A549 (cell line): ENCODE measurements at regions not wholly inside any gene's neighbourhood (a gene's known extent, or its start where the extent isn't known, plus 50 kb on each side); places are given as distances from the start of the nearest gene placed in this dataset.

Experiments
- ATAC-seq, 2 experiments: fragments of 200-7000 bp in 1 of 2; fragments of >200 bp in 1 of 2; cut with Nextera tagmentation in 1 of 2; cut with Tn5 transposase in 1 of 2; 3 replicates each; pipeline versions ENCODE4 v1.8.0 to v1.9.1; 2018 to 2020; ENCODE audit warnings: mild to moderate bottlenecking in 1 of 2, moderate library complexity in 1 of 2
- CTCF ChIA-PET: fragments of 300-600 bp; sonication (Branson Sonifier 250); formaldehyde crosslinking; extraction: SDS; loops from one replicate; lab custom pipeline; 2021; ENCODE audit warnings: antibody characterized with exemption, inconsistent platforms; lab: Yijun Ruan, JAX
- POLR2A ChIA-PET: fragments of 350-600 bp; formaldehyde crosslinking; extraction: SDS; loops from one replicate; lab custom pipeline; 2021; ENCODE audit warnings: antibody characterized with exemption, inconsistent platforms; lab: Yijun Ruan, JAX
- DNase-seq, 2 experiments: peaks; one replicate each; pipeline versions ENCODE4 v3.0.0 to v3.0.0-alpha.2; 2011 to 2016; ENCODE audit warnings: low read depth in 1 of 2, low spot score in 1 of 2
- FAIRE-seq: peaks from 2 replicates; lab custom pipeline; 2011; peaks lifted over from hg19 to GRCh38; lab: Jason Lieb, UNC
- H3K27ac ChIP-seq, 2 experiments: fragments of >200 bp; sonication (Bioruptor Twin); formaldehyde crosslinking; 3 replicates each; pipeline ENCODE4 v1.5.1; 2016 to 2017
- H3K4me1 ChIP-seq: fragments of >200 bp; sonication (Bioruptor Twin); formaldehyde crosslinking; 3 replicates; pipeline ENCODE4 v1.6.1; 2016
- H3K4me2 ChIP-seq: fragments of >200 bp; sonication (Bioruptor Twin); formaldehyde crosslinking; 3 replicates; pipeline ENCODE4 v1.6.1; 2016
- H3K4me3 ChIP-seq: fragments of >200 bp; sonication (Bioruptor Twin); formaldehyde crosslinking; 3 replicates; pipeline ENCODE4 v1.5.1; 2016
- H3K9me3 ChIP-seq: fragments of >200 bp; sonication (Bioruptor Twin); formaldehyde crosslinking; 3 replicates; pipeline ENCODE4 v1.6.1; 2016
- CEBPB ChIP-seq, 2 experiments: fragments of >200 bp in 1 of 2; sonication (Bioruptor Twin) in 1 of 2; formaldehyde crosslinking in 1 of 2; IDR thresholded peaks; 2 replicates each; pipeline ENCODE4 v1.6.1; 2012 to 2016
- EHMT2 ChIP-seq: fragments of 200-600 bp; sonication (generic); IDR thresholded peaks from 2 replicates; pipeline ENCODE4 v1.6.1; 2016; ENCODE audit warnings: antibody characterized with exemption, low read depth, mild to moderate bottlenecking, moderate library complexity
- FOSB ChIP-seq: fragments of 250-450 bp; sonication (Bioruptor Pico); IDR thresholded peaks from 2 replicates; pipeline ENCODE4 v1.5.0; 2020; ENCODE audit warnings: mild to moderate bottlenecking, moderate library complexity
- FOXS1 ChIP-seq: fragments of 250-450 bp; sonication (Bioruptor Pico); IDR thresholded peaks from 2 replicates; pipeline ENCODE4 v1.5.0; 2020; ENCODE audit warnings: mild to moderate bottlenecking, moderate library complexity
- GATA3 ChIP-seq: IDR thresholded peaks from 2 replicates; pipeline ENCODE4 v1.6.1; 2012; ENCODE audit warnings: borderline replicate concordance
- HOXB5 ChIP-seq: fragments of 250-450 bp; sonication (Bioruptor Pico); IDR thresholded peaks from 2 replicates; pipeline ENCODE4 v1.5.0; 2020; ENCODE audit warnings: mild to moderate bottlenecking, moderate library complexity
- KDM1A ChIP-seq: fragments of 200-600 bp; sonication (generic); IDR thresholded peaks from 2 replicates; pipeline ENCODE4 v1.6.1; 2016; ENCODE audit warnings: low read depth, mild to moderate bottlenecking
- MAZ ChIP-seq: fragments of 150-350 bp; IDR thresholded peaks from 2 replicates; pipeline ENCODE4 v1.6.1; 2014; ENCODE audit warnings: antibody characterized with exemption, low read depth, low read length, borderline replicate concordance
- MYC ChIP-seq: IDR thresholded peaks from 2 replicates; pipeline ENCODE4 v1.6.1; 2012; ENCODE audit warnings: mild to moderate bottlenecking, inconsistent platforms, low read length, improper control_type of control experiment, borderline replicate concordance
- POLR2AphosphoS2 ChIP-seq: conservative IDR thresholded peaks from 2 replicates; pipeline ENCODE4 v1.6.1; 2012; ENCODE audit warnings: low read length, improper control_type of control experiment, inconsistent platforms
- RCOR1 ChIP-seq: fragments of 150-350 bp; IDR thresholded peaks from 2 replicates; pipeline ENCODE4 v1.6.1; 2014; ENCODE audit warnings: antibody characterized with exemption, low read length, low read depth
- RNF2 ChIP-seq: fragments of 200-600 bp; sonication (generic); IDR thresholded peaks from 2 replicates; pipeline ENCODE4 v1.6.1; 2016; ENCODE audit warnings: low read depth, mild to moderate bottlenecking, antibody characterized with exemption, moderate library complexity, borderline replicate concordance
- ZC3H11A ChIP-seq: fragments of 450-650 bp; IDR thresholded peaks from 2 replicates; pipeline ENCODE4 v1.6.1; 2014; ENCODE audit warnings: antibody characterized with exemption, mild to moderate bottlenecking
- ZFP36 ChIP-seq: fragments of 450-650 bp; IDR thresholded peaks from 2 replicates; pipeline ENCODE4 v1.6.1; 2014; ENCODE audit warnings: borderline replicate concordance; ENCODE audit not compliant: partially characterized antibody
- ZSCAN20 ChIP-seq: fragments of 250-450 bp; sonication (Bioruptor Pico); IDR thresholded peaks from 2 replicates; pipeline ENCODE4 v1.8.0; 2022; ENCODE audit warnings: mild to moderate bottlenecking, moderate library complexity
- TF ChIP-seq, protein P1 (sequence below): fragments of 250-450 bp; sonication (Bioruptor Pico); IDR thresholded peaks from 2 replicates; pipeline ENCODE4 v1.5.0; 2021; ENCODE audit warnings: mild to moderate bottlenecking, moderate library complexity, borderline replicate concordance
- TF ChIP-seq, protein P2 (sequence below): fragments of 200-600 bp; sonication (generic); IDR thresholded peaks from 2 replicates; pipeline ENCODE4 v1.6.1; 2016; ENCODE audit warnings: antibody characterized with exemption, mild to moderate bottlenecking, moderate library complexity
- TF ChIP-seq, protein P3 (sequence below): IDR thresholded peaks from 2 replicates; pipeline ENCODE4 v1.6.1; 2012
- TF ChIP-seq, protein P4 (sequence below): fragments of 450-650 bp; IDR thresholded peaks from 2 replicates; pipeline ENCODE4 v1.6.1; 2014; ENCODE audit warnings: antibody characterized with exemption

DNA sequence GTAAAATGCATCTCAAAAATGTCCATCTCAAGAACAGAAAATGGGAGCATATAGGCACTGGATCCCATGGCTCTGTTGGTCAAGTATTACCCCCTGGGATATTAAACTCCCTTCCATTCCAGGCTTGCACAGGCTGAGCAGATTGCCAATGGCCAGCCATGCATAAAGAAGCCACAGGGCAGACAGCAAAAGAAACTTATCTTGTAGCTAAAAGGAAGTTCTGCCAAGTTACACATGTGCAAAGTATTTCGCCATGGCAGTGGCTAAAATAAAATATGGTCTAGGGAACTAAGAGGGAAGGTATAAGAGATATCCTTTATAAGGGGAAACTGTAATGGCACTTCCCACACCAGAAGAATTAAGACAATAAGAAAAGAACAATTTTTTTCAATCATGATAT, 415.6 kb upstream of the BTBD3 start (continued):
- TF ChIP-seq, protein P1, sequence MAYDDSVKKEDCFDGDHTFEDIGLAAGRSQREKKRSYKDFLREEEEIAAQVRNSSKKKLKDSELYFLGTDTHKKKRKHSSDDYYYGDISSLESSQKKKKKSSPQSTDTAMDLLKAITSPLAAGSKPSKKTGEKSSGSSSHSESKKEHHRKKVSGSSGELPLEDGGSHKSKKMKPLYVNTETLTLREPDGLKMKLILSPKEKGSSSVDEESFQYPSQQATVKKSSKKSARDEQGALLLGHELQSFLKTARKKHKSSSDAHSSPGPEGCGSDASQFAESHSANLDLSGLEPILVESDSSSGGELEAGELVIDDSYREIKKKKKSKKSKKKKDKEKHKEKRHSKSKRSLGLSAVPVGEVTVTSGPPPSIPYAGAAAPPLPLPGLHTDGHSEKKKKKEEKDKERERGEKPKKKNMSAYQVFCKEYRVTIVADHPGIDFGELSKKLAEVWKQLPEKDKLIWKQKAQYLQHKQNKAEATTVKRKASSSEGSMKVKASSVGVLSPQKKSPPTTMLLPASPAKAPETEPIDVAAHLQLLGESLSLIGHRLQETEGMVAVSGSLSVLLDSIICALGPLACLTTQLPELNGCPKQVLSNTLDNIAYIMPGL (CRISPR knock-in tag): no peak

DNA sequence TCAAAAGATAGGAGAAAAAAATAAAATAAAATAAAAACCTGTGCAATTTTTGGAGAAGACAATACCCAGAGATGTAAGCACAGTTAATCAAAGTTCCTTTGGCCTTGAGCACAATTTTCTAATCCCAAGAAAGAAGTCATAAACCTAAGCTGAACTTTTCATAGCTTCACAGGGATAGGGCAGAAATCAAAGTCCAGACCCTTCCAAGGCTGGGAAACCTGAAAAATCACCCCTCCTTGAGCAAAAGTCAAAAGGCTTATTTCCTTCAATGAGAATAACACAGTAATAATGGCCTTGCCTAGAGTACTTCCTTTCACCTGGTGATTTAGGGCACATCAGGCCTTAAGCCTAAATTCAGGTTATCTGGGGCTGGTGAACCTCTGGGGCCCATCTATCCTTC, 415.0 kb upstream of the BTBD3 start:
- DNase-seq: no peak
- no peak for FAIRE-seq
- no peak overlapping the region for H3K27ac ChIP-seq
- POLR2A ChIA-PET: no interaction called here
- peaks cover 10% of the 10 kb centered on the region for H3K4me1 ChIP-seq
- H3K4me2 ChIP-seq: no peak overlapping the region
- H3K9me3 ChIP-seq: no peaks in the 10 kb centered on the region
- no peak overlapping the region for H3K4me3 ChIP-seq
- ATAC-seq: no peak
- TF ChIP-seq, protein P2, sequence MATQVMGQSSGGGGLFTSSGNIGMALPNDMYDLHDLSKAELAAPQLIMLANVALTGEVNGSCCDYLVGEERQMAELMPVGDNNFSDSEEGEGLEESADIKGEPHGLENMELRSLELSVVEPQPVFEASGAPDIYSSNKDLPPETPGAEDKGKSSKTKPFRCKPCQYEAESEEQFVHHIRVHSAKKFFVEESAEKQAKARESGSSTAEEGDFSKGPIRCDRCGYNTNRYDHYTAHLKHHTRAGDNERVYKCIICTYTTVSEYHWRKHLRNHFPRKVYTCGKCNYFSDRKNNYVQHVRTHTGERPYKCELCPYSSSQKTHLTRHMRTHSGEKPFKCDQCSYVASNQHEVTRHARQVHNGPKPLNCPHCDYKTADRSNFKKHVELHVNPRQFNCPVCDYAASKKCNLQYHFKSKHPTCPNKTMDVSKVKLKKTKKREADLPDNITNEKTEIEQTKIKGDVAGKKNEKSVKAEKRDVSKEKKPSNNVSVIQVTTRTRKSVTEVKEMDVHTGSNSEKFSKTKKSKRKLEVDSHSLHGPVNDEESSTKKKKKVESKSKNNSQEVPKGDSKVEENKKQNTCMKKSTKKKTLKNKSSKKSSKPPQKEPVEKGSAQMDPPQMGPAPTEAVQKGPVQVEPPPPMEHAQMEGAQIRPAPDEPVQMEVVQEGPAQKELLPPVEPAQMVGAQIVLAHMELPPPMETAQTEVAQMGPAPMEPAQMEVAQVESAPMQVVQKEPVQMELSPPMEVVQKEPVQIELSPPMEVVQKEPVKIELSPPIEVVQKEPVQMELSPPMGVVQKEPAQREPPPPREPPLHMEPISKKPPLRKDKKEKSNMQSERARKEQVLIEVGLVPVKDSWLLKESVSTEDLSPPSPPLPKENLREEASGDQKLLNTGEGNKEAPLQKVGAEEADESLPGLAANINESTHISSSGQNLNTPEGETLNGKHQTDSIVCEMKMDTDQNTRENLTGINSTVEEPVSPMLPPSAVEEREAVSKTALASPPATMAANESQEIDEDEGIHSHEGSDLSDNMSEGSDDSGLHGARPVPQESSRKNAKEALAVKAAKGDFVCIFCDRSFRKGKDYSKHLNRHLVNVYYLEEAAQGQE: no peak
- no peak for TF ChIP-seq ZC3H11A
- TF ChIP-seq, protein P1 (CRISPR knock-in tag): no peak
- TF ChIP-seq KDM1A: no peak
- TF ChIP-seq RCOR1: no peak
- no peak for TF ChIP-seq ZSCAN20
- TF ChIP-seq ZFP36: no peak
- TF ChIP-seq HOXB5 (CRISPR knock-in tag): no peak
- TF ChIP-seq, protein P3, sequence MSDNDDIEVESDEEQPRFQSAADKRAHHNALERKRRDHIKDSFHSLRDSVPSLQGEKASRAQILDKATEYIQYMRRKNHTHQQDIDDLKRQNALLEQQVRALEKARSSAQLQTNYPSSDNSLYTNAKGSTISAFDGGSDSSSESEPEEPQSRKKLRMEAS: no peak
- TF ChIP-seq FOSB (CRISPR knock-in tag): no peak
- TF ChIP-seq, protein P4, sequence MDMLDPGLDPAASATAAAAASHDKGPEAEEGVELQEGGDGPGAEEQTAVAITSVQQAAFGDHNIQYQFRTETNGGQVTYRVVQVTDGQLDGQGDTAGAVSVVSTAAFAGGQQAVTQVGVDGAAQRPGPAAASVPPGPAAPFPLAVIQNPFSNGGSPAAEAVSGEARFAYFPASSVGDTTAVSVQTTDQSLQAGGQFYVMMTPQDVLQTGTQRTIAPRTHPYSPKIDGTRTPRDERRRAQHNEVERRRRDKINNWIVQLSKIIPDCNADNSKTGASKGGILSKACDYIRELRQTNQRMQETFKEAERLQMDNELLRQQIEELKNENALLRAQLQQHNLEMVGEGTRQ: no peak
- TF ChIP-seq MYC: no peak
- TF ChIP-seq, all 56 proteins: peak for 0
- CTCF ChIA-PET: no interaction called here

DNA sequence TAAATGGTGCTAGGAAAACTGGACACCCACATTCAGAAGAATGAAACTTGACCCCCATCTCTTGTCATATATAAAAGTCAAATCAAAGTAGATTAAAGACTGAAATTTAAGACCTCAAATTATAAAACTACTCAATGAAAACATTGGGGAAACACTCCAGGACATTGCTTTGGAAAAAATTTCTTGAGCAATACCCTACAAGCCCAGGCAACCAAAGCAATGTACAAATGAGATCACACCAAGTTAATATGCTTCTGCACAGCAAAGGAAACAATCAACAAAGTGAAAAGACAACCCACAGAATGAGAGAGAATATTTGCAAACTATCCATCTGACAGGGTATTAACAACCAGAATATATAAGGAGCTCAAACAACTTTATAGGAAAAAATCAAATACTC, 407.9 kb upstream of the BTBD3 start:
- ATAC-seq: no peak
- POLR2A ChIA-PET: no interaction called here
- no peak for TF ChIP-seq POLR2AphosphoS2
- TF ChIP-seq CEBPB (IDR thresholded peaks at IDR 0.05): no peak
- TF ChIP-seq GATA3: no peak
- TF ChIP-seq HOXB5 (CRISPR knock-in tag): no peak
- no peak for TF ChIP-seq FOXS1
- TF ChIP-seq KDM1A: no peak
- TF ChIP-seq, protein P3: no peak
- no peak for TF ChIP-seq RNF2
- TF ChIP-seq MAZ: no peak
- no peak for TF ChIP-seq EHMT2
- H3K4me2 ChIP-seq: no peak overlapping the region
- CTCF ChIA-PET: no interaction called here
- FAIRE-seq: no peak
- H3K4me3 ChIP-seq: no peak overlapping the region
- H3K27ac ChIP-seq: no peak overlapping the region
- H3K9me3 ChIP-seq: peaks cover 8% of the 10 kb centered on the region; the same call in 2 of the 3 replicates
- no peak for DNase-seq
- no peaks in the 10 kb centered on the region for H3K4me1 ChIP-seq
